Ishikawa (cell line): ENCODE measurements at regions not wholly inside any gene's neighbourhood (a gene's known extent, or its start where the extent isn't known, plus 50 kb on each side); places are given as distances from the start of the nearest gene placed in this dataset.
A peak's percentile ranks its signal among the peaks of the same experiment; 100 is the strongest.

Experiments used
- CEBPB ChIP-seq: IDR thresholded peaks from 2 replicates; pipeline ENCODE4 v1.6.1; 2012
- CREB1 ChIP-seq: IDR thresholded peaks from 2 replicates; pipeline ENCODE4 v1.6.1; 2012; ENCODE audit warnings: low read depth
- EGR1 ChIP-seq: IDR thresholded peaks from 2 replicates; pipeline ENCODE4 v1.6.1; 2012
- EP300 ChIP-seq: IDR thresholded peaks from 2 replicates; pipeline ENCODE4 v1.6.1; 2012; ENCODE audit warnings: borderline replicate concordance
- FOXM1 ChIP-seq: IDR thresholded peaks from 2 replicates; pipeline ENCODE4 v1.6.1; 2012; ENCODE audit warnings: low read depth, borderline replicate concordance
- NFIC ChIP-seq: IDR thresholded peaks from 2 replicates; pipeline ENCODE4 v1.6.1; 2012
- RAD21 ChIP-seq: IDR thresholded peaks from 2 replicates; pipeline ENCODE4 v1.6.1; 2012; ENCODE audit warnings: low read depth
- TAF1 ChIP-seq: IDR thresholded peaks from 2 replicates; pipeline ENCODE4 v1.6.1; 2012; ENCODE audit warnings: low read depth, mild to moderate bottlenecking
- TCF12 ChIP-seq: IDR thresholded peaks from 2 replicates; pipeline ENCODE4 v1.6.1; 2012; ENCODE audit warnings: low read depth
- TEAD4 ChIP-seq: IDR thresholded peaks from 2 replicates; pipeline ENCODE4 v1.6.1; 2012
- YY1 ChIP-seq: IDR thresholded peaks from 2 replicates; pipeline ENCODE4 v1.6.1; 2012; ENCODE audit warnings: low read depth
- ZBTB7A ChIP-seq: IDR thresholded peaks from 2 replicates; pipeline ENCODE4 v1.6.1; 2012; ENCODE audit warnings: low read depth
- TF ChIP-seq, protein P1 (sequence below): IDR thresholded peaks from 2 replicates; pipeline ENCODE4 v1.6.1; 2012; ENCODE audit warnings: low read depth, mild to moderate bottlenecking
- TF ChIP-seq, protein P2 (sequence below): IDR thresholded peaks from 2 replicates; pipeline ENCODE4 v1.6.1; 2012
- TF ChIP-seq, protein P3 (sequence below): IDR thresholded peaks from 2 replicates; pipeline ENCODE4 v1.6.1; 2012

DNA sequence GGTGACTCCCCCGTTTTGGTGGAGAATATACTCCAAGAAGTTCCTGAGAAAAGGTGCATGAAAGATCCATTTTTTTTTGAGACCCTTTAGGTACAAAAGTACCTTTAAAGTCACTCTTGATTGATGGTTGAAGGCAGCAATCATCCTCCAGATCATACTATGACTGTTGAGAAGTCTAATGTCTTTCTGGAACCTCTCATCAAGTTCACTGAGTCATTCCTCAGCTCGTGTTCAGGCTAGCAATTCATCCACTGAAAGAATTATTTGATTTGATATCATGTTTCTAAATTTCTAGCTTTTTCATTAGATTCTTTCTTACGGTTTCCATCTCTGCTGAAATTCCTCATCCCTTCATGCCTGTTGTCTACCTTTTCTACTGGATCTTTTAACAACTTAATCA is 65.1 kb upstream of the GJB6 start:
- TF ChIP-seq TCF12 (no peak), FOXM1 (no peak), EGR1 (no peak)
- TF ChIP-seq, protein P1, sequence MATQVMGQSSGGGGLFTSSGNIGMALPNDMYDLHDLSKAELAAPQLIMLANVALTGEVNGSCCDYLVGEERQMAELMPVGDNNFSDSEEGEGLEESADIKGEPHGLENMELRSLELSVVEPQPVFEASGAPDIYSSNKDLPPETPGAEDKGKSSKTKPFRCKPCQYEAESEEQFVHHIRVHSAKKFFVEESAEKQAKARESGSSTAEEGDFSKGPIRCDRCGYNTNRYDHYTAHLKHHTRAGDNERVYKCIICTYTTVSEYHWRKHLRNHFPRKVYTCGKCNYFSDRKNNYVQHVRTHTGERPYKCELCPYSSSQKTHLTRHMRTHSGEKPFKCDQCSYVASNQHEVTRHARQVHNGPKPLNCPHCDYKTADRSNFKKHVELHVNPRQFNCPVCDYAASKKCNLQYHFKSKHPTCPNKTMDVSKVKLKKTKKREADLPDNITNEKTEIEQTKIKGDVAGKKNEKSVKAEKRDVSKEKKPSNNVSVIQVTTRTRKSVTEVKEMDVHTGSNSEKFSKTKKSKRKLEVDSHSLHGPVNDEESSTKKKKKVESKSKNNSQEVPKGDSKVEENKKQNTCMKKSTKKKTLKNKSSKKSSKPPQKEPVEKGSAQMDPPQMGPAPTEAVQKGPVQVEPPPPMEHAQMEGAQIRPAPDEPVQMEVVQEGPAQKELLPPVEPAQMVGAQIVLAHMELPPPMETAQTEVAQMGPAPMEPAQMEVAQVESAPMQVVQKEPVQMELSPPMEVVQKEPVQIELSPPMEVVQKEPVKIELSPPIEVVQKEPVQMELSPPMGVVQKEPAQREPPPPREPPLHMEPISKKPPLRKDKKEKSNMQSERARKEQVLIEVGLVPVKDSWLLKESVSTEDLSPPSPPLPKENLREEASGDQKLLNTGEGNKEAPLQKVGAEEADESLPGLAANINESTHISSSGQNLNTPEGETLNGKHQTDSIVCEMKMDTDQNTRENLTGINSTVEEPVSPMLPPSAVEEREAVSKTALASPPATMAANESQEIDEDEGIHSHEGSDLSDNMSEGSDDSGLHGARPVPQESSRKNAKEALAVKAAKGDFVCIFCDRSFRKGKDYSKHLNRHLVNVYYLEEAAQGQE = no peak
- TF ChIP-seq, protein P2, sequence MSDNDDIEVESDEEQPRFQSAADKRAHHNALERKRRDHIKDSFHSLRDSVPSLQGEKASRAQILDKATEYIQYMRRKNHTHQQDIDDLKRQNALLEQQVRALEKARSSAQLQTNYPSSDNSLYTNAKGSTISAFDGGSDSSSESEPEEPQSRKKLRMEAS = no peak
- TF ChIP-seq, protein P3, sequence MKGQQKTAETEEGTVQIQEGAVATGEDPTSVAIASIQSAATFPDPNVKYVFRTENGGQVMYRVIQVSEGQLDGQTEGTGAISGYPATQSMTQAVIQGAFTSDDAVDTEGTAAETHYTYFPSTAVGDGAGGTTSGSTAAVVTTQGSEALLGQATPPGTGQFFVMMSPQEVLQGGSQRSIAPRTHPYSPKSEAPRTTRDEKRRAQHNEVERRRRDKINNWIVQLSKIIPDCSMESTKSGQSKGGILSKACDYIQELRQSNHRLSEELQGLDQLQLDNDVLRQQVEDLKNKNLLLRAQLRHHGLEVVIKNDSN = no peak

DNA sequence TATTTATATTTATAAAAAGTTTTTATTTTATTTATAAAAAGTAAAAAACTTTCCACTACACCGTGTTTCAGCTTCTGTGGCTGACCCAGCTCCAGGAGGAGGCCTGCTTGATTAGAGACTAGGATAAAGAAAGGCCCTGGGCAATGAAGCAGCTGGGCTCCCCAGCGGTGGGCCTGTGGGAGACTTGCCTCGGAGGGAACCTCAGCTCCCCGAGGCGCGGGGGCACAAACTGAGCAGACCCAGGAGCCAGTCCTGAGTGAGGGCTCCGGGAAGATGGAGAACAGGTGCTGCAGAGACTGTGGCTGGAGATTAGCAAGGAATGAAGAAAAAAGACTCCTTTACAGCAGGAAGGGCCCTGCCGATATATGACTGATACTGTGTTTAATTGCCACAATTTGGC is 63.8 kb upstream of the GJB6 start:
- TF ChIP-seq TCF12 = no peak
- no peak for TF ChIP-seq TEAD4
- TF ChIP-seq NFIC = no peak
- TF ChIP-seq YY1 = no peak
- TF ChIP-seq EGR1 = no peak
- TF ChIP-seq FOXM1 = no peak
- TF ChIP-seq, protein P2 = no peak
- TF ChIP-seq EP300 = no peak
- TF ChIP-seq TAF1 = no peak
- TF ChIP-seq ZBTB7A = no peak
- TF ChIP-seq, protein P1 = no peak
- TF ChIP-seq RAD21 = no peak

DNA sequence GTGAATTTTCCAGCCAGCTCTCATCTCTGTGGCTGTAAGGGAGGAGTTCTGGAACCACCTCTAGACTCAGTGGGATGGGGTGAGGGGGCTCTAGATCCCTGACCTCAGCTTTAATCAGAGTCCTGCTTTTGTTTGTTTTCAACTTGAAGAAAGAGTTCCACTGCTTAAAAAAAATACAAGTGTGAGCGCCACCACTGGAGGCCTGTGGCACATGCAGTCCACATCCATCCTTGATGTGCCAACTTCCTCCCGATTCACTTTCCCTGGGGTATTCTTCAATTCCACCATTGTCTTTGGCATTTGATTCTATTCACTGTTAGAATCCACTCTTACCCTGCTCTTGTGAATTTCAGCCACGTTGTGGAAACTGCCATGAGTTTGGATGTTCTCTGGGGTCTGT is 62.4 kb upstream of the GJB6 start:
- TF ChIP-seq RAD21 = peak; percentile 30; the same call in 1 of the 2 replicates
- no peak for TF ChIP-seq FOXM1

DNA sequence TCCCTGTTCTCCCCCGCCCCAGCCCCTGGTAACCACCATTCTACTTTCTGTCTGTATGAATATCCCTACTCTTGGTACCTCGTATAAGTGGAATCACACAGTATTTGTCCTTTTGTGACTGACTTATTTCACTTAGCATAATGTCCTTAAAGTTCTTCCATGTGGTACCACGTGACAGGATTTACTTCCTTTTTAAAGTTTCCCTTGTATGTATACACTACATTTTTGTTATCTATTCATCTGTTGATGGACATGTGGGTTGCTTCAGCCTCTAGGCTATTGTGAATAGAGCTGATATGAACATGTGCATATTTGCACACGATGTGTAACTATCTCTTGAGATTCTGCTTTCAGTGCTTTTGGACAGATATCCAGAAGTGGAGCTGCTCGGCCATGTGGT is 59.6 kb upstream of the GJB6 start:
- TF ChIP-seq EGR1 (no peak), TAF1 (no peak), YY1 (no peak), TCF12 (no peak), ZBTB7A (no peak), TEAD4 (no peak), RAD21 (no peak), CREB1 (no peak), EP300 (no peak), NFIC (no peak), FOXM1 (no peak), CEBPB (no peak)
- TF ChIP-seq, protein P1 = no peak
- TF ChIP-seq, protein P3 = no peak
- TF ChIP-seq, protein P2 = no peak

DNA sequence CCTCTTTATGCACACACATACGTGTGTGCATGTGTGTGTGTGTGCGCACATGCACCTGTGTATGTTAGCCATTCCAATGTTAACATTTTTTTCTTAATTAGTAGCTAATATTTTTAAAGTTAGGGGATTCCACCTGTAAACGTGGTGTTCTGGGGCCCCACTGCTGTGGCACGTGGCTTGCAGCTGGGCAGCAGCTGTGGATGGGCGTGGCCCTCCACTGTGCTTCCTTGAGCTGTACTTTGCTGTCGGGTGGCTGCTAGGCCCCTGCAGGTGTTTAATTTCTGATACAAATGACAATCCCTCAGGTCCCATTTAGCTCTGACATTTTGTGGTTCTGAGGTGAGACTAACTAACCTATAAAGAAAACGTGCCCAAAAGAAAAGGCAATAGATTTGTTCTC is 58.9 kb upstream of the GJB6 start:
- TF ChIP-seq, protein P2 = no peak
- TF ChIP-seq ZBTB7A = no peak
- no peak for TF ChIP-seq TCF12
- TF ChIP-seq YY1 = no peak
- no peak for TF ChIP-seq EGR1
- no peak for TF ChIP-seq TAF1
- TF ChIP-seq CREB1 = no peak
- TF ChIP-seq TEAD4 = no peak
- no peak for TF ChIP-seq RAD21
- no peak for TF ChIP-seq FOXM1
- TF ChIP-seq, protein P3 = no peak
- TF ChIP-seq EP300 = no peak
- no peak for TF ChIP-seq NFIC
- TF ChIP-seq, protein P1 = no peak
